Endothelial cell of hepatic sinusoid (primary cell): ENCODE measurements at regions not wholly inside any gene's neighbourhood (a gene's known extent, or its start where the extent isn't known, plus 50 kb on each side); places are given as distances from the start of the nearest gene placed in this dataset.

Experiments used
- in situ Hi-C: cut with HindIII; loops from 2 replicates; pipeline ENCODE4 v1.10.0; 2017; ENCODE audit warnings: low sequenced_read_pairs

DNA sequence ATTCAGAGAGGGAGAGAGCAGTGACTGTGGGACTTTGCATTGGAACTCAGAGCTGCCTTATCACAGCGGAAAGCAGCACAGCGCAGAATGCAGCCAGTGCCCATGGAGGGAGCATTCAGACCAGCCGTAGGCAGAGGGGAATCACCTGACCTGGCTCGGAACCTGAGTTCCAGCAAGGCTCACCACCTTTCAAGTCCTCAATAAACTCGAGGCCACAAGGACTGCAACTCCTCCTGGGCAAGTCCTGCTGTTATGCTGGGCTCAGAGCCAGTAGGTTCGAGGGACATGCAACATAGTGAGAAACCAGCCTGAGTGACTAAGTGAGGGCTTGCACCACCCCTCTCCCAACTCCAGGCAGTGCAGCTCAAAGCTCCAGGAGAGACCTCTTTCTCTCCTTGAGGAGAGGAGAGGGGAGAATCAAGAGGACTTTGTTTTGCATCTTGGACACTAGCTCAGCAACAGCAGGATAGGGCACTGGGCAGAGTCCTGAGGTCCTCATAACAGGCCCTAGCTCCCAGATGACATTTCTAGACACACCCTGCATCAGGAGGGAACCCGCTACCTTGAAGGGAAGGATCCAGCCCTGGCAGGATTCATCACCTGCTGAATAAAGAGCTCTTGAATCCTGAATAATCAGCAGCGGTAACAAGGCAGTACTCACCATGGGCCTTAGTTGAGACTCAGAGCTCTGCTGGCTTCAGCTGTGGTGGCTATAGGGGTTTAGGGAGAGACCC, 136.8 kb upstream of the OTOS start:
- in situ Hi-C loops, result no loop called here

DNA sequence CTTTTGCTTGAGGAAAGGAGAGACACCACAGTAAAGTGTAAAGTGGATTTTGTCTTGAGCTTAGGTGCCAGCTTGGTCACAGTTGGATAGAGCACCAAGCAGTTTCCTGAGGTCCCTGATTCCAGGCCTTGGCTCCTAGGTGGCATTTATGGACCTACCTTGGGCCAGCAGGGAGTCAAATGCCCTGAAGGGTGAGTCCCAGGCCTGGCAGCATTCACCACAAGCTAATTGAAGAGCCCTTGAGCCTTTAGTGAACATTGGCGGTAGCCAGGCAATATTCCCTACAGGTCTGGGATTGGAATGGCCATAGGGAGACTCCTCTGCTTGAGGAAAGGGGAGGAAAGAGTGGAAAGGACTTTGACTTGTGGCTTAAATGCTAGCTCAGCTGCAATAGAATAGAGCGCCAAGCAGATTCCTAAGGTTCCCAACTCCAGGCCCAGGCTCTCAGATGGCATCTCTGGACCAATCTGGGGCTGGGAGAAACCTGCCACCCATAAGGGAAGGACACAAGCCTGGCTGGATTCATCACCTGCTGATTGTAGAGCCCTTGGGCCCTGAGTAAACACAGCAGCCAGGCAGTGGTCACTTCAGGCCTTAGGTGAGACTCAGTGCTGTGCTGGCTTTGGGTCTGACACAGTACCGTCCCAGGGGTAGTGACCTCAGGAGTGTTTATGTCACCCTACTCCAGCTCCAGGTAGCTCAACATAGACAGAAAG, 137.5 kb upstream of the OTOS start:
- in situ Hi-C loops, result no loop called here

DNA sequence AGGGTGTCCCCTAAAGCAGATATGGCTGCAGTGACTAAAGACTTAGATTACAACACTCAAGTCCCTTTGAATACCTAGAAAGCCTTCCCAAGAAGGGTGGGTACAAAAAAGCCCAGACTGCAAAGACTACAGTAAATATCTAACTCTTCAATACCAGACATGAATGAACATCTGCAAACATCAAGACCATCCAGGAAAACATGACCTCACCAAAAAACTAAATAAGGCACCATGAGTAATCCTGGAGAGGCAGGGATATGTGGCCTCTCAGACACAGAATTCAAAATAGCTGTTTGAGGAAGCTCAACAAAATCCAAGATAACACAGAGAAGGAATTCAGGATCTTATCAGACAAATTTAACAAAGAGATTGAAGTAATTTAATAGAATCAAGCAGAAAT, 138.2 kb upstream of the OTOS start:
- in situ Hi-C loops, result no loop called here

DNA sequence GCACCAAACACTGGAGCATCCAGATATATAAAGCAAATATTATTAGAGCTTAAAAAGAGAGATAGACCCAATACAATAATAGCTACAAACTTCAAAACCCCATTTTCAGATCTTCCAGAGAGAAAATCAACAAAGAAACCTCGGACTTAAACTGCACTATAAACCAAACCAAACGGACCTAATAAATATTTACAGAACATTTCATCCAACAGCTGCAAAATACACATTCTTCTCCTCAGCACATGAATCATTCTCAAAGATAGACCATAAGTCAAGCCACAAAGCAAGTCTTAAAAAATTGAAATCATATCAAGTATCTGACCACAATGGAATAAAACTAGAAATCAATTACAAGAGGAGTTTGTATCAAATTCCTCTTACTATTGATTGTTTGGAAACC, 140.2 kb upstream of the OTOS start:
- in situ Hi-C loops, result no loop called here

DNA sequence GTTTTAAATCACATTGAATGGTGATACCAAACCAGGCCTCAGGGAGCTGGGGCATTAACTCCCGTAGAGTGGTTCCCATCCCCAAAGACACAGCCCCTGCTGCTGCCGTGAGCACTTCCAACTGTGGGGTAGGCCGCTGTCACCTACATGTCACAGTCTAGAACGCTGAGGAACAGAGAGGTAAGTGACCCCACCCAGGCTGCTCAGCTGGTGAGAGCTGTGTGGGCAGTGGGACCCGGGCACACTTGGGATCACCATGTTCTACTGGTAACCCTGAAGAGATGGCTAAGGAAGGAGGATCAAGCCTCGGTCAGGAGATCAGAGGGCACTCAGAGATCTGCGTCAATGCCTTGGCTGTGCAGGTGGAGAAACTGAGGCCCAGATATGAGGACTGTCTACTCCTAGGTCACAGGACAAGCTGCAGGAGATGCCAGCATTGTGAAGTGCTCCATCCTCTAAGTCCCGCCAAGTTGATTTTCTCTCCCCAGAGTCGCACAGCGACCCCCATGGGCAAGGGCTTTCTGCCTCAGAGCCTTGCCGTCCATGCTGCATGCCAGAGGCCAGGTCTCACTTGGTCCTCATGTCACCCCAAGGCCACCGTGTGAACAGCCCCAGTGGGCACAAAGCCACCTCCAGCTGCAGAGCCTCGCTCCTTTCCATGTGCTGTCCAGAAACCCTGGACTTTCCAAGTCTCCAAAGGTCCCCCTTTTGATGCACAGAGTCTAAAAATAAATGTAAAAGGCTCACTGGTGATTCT, 144.2 kb upstream of the OTOS start:
- in situ Hi-C loops, result loop anchor here (5.0 kb wide), 1 partner anchor 37 kb away; no protein-coding TSS in a partner anchor

DNA sequence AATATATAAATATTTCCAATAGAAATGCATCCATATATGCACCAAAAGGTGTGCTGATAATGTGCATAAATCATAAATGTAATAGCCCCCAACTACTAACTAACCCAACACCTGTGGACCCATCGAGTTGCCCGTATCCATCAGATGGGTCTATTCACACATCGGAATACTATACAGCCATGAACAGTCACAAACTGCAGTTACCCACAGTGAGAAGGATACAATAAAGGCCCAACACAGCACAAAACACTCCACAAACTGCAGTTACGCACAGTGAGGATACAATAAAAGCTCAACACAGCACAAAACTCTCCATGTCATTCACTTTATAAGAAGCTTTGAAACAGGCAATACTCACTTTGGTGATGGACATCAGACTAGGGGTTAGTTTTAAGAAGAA, 145.3 kb upstream of the OTOS start:
- in situ Hi-C loops, result loop anchor here (5.0 kb wide), 1 partner anchor 38 kb away; no protein-coding TSS in a partner anchor

DNA sequence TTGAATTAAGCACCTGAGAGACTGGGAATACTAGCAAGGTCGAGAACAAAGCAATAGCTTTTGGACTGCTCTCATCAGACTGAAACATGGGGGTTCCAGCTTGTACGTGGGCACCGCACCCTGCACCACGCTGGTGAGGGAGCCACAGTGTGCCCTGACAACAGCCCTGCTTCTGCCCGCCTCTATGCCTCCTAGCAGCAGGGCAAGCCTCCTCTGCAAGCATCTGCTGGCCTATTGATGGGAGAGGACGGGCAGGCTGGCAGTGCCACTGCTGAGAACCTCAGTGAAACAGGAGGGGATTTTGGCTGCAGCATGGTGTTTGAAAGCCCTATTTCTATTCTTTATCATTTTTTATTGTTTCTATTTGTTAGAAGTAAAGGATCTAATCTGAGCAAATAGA, 146.1 kb upstream of the OTOS start:
- in situ Hi-C loops, result loop anchor here (5.0 kb wide), 1 partner anchor 39 kb away; no protein-coding TSS in a partner anchor

- in situ Hi-C loops, result loop anchor here (5.0 kb wide), 1 partner anchor 40 kb away; no protein-coding TSS in a partner anchor
These were observed 146.6 kb upstream of the OTOS start for GRCh38 chr2:240287011-240287410.

DNA sequence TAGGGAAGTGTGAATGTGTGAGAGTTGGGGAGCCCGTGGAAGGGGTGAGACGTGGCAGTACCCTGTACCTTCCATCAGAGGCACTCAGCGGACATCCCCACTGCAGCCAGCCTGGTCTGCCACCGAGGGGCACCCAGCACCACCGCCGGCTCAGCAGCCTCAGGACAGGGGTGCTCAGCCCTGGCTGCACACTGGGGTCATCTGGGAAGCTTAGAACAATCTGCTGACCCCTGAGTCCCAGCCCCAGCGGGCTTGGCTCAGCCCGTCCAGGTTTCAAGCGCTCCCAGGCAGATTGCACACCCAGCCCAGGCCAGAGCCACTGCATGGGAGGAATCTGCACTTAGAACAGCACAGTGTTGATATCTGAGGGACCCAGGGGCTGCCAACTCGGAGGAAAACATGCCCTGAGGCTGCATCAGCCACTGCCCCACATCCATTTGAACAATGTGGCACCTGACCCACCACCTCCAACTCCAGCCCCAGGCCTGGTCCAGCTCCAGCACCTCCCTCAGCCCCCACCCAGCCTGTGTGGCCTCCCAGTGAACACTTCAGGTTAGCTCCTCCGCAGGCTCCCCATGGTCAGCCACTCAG, 147.1 kb upstream of the OTOS start:
- in situ Hi-C loops, result loop anchor here (5.0 kb wide), 1 partner anchor 40 kb away; no protein-coding TSS in a partner anchor

DNA sequence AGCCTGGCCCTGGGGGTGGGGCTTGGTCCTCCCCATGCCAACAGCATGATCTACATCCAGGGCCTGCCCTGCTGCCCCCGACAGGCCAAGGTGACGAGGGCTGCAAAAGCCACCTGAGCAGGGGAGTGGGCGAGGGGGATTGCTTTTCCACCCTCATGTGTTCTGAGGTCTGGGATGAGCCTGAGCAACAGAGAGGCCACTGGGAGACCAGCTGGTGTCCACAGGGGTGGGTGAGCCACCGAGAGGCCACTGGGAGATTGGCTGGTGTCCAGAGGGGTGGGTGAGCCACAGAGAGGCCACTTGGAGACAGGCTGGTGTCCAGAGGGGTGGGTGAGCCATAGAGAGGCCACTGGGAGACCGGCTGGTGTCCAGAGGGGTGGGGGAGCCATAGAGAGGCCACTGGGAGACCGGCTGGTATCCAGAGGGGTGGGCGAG, 147.4 kb upstream of the GPC1 start:
- in situ Hi-C loops, result loop anchor here (5.0 kb wide), 1 partner anchor 41 kb away; no protein-coding TSS in a partner anchor

- in situ Hi-C loops, result loop anchor here (5.0 kb wide), 1 partner anchor 43 kb away; no protein-coding TSS in a partner anchor
These were observed 145.6 kb upstream of the GPC1 start for GRCh38 chr2:240289701-240290431.

DNA sequence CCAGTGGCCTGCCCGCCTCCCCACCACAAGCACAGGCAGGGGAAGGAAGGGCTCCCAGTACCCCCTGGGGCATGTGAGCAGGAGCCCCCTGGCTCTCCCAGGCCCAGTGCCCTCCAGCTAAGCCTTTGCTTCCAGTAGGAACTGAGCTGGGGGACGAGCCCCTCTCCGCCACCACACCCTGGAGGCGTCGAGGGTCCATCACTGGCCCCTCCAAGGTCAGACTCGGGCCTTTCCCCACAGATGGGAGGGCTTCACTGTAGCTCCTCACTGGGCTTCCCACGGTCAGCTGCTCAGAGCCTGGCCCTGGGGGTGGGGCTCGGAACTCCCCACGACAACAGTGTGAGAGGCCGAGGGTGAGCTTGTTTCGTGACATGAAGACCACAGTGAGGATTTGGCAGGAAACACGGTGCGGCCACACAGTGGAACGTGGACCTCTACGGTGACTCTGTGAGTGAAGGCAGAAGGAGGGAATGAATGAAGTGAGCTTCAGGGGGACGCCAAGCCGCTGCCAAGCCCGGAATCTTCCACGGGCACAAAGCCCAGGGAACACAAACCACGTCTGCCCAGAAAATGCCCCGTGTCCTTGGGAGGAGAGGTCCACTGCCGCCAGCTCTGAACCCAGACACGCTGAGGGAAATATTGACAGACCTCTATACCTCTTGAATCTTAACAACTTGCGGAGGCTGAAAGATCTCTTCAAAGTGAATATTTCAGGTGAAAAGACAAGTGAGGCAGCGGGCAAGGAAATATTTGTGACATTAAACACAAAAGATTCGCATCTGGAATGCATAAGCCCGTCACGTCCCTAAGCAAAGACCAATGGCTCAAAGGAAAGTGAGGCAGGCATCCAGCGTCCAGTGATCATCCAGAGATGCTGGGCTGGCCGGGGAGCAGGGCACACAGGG, 144.8 kb upstream of the GPC1 start:
- in situ Hi-C loops, result no loop called here

DNA sequence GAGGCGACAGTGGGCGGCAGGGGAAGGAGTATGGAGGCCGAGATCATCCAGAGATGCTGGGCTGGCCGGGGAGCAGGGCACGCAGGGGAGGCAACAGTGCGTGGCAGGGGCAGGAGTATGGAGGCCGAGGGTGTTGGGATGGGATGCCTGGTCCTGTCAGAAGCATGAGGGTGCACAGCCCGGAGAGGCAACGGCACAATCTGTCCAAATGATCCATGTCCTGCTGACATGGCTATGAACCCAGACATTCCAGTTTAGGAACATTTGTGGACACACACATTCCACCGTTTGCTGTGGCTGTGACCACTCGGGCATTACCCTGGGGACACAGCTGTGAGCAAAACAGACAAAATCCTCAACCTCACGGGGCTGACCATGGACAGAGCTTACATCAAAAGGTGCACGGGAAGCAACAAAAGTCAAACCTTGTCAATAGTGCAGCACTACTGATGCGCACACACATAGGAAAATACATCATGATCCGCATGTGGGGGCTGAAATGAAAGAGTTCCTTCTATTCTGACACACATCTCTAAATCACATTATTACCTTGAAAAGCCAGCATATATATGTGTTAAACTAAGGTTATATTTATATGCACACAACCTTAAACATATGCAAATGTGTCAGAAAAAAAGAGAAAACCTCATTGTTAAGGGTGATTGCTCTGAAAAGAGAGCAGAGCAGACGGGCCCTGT, 144.0 kb upstream of the GPC1 start:
- in situ Hi-C loops, result no loop called here

- in situ Hi-C loops, result no loop called here
These were observed 143.4 kb upstream of the GPC1 start for GRCh38 chr2:240292035-240292574.

- in situ Hi-C loops, result no loop called here
These were observed 142.6 kb upstream of the GPC1 start for GRCh38 chr2:240292619-240293525.

DNA sequence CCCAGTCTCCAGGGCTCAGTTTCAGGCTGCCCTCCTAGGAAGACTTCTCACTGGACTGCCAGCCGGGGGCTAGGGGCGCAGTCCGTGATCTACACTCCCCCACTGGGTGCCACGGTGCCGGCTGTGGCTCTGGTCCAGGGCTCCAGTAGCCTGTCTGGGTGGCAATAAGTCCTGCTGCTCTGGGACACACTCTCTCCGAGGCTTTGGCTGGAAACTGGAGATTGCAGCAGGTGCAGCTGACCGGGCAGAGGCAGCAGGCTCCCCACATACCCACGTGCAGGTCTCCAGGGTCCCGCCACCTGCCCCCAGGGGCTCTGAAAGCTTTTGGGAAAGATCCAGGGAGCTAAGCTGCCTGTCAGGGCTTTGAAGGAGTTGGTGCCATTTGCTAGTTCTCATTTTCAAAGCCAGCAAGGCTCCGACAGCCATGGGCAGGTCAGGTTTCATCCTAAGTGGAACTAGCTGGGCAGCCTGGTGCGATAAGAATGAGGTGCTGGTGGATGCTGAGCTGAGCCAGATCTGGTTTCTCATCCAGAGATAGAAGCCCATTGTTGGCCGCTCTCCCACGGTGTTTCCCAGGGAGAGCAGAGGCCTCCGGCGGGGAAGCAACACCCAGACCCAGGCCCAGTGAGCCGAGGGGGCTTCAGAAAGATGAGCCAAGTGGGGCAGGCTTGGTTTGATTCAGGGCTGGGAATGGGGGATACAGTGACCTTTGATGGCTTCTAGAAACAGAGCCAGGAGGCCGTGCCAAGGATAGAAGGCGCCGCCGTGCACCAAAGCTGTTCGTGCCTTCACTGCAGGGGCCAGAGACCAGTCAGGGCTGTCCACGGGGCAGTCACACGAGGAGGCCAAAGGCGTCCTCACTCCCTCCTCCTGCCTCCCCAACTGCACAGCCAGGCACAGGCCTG, 141.7 kb upstream of the GPC1 start:
- in situ Hi-C loops, result no loop called here
